Astrocyte (in vitro differentiated cells and primary cell): ENCODE measurements at regions not wholly inside any gene's neighbourhood (a gene's known extent, or its start where the extent isn't known, plus 50 kb on each side); places are given as distances from the start of the nearest gene placed in this dataset.

Experiments used
- DNase-seq: peaks from one replicate; pipeline ENCODE4 v3.0.0-alpha.2; 2010; ENCODE audit warnings: low read depth
- FAIRE-seq: peaks from 2 replicates; lab custom pipeline; 2011; peaks lifted over from hg19 to GRCh38; lab: Jason Lieb, UNC
- H2AFZ ChIP-seq: 2 replicates; pipeline ENCODE4 v1.6.0; 2012; ENCODE audit warnings: low read depth, low read length, inconsistent platforms
- H3K27ac ChIP-seq: 2 replicates; pipeline ENCODE4 v1.5.1; 2011; ENCODE audit warnings: low read depth, low read length, inconsistent platforms
- H3K27me3 ChIP-seq: 2 replicates; pipeline ENCODE4 v1.6.0; 2011; ENCODE audit warnings: low read length, inconsistent platforms; ENCODE audit not compliant: insufficient read depth
- H3K36me3 ChIP-seq: 2 replicates; pipeline ENCODE4 v1.5.1; 2011; ENCODE audit warnings: low read length, inconsistent platforms; ENCODE audit not compliant: insufficient read depth
- H3K4me1 ChIP-seq: 2 replicates; pipeline ENCODE4 v1.5.1; 2011; ENCODE audit warnings: low read length, inconsistent platforms; ENCODE audit not compliant: insufficient read depth
- H3K4me2 ChIP-seq: 2 replicates; pipeline ENCODE4 v1.6.0; 2012; ENCODE audit warnings: low read length, inconsistent platforms
- H3K4me3 ChIP-seq: 2 replicates; pipeline ENCODE4 v1.5.1; 2011; ENCODE audit warnings: low read depth, mild to moderate bottlenecking, low read length, inconsistent platforms; ENCODE audit not compliant: insufficient read depth
- H3K79me2 ChIP-seq: 2 replicates; pipeline ENCODE4 v1.6.0; 2012; ENCODE audit warnings: mild to moderate bottlenecking, low read length, inconsistent platforms; ENCODE audit not compliant: insufficient read depth
- H3K9ac ChIP-seq: 2 replicates; pipeline ENCODE4 v1.6.0; 2012; ENCODE audit warnings: mild to moderate bottlenecking, low read length, inconsistent platforms
- H3K9me3 ChIP-seq: 2 replicates; pipeline ENCODE4 v1.5.1; 2012; ENCODE audit warnings: low read depth, mild to moderate bottlenecking, low read length, inconsistent platforms; ENCODE audit not compliant: insufficient read depth
- H4K20me1 ChIP-seq: 2 replicates; pipeline ENCODE4 v1.6.0; 2012; ENCODE audit warnings: low read length, inconsistent platforms; ENCODE audit not compliant: insufficient read depth
- H3K27ac Mint-ChIP-seq: one replicate; pipeline ENCODE4 v1.8.0; 2021; ENCODE audit warnings: mild to moderate bottlenecking, mixed read lengths; ENCODE audit not compliant: unreplicated experiment
- H3K27me3 Mint-ChIP-seq: one replicate; pipeline ENCODE4 v1.8.0; 2021; ENCODE audit warnings: low read depth, mixed read lengths; ENCODE audit not compliant: unreplicated experiment
- H3K36me3 Mint-ChIP-seq: one replicate; pipeline ENCODE4 v1.8.0; 2021; ENCODE audit warnings: low read depth, mixed read lengths; ENCODE audit not compliant: unreplicated experiment
- H3K4me1 Mint-ChIP-seq: one replicate; pipeline ENCODE4 v1.8.0; 2021; ENCODE audit warnings: low read depth, mixed read lengths; ENCODE audit not compliant: unreplicated experiment
- H3K4me3 Mint-ChIP-seq: one replicate; pipeline ENCODE4 v1.8.0; 2021; ENCODE audit warnings: mild to moderate bottlenecking, moderate library complexity, mixed read lengths; ENCODE audit not compliant: unreplicated experiment
- H3K9me3 Mint-ChIP-seq: one replicate; pipeline ENCODE4 v1.8.0; 2021; ENCODE audit warnings: mild to moderate bottlenecking, mixed read lengths; ENCODE audit not compliant: unreplicated experiment
- CTCF ChIP-seq: IDR thresholded peaks from 2 replicates; pipeline ENCODE4 v1.5.1; 2011; ENCODE audit warnings: low read depth, mild to moderate bottlenecking, inconsistent platforms, low read length, moderate library complexity; ENCODE audit not compliant: insufficient read depth
- EZH2 ChIP-seq: IDR thresholded peaks from 2 replicates; pipeline ENCODE4 v1.6.1; 2012; ENCODE audit warnings: mild to moderate bottlenecking, low read length, inconsistent platforms; ENCODE audit not compliant: insufficient read depth

- Histone ChIP-seq H3K9ac (no peak overlapping the region), H3K27me3 (no peaks in the 10 kb centered on the region), H2AFZ (no peak overlapping the region), H3K4me3 (no peak overlapping the region), H3K4me1 (no peaks in the 10 kb centered on the region), H3K36me3 (no peaks in the 10 kb centered on the region), H4K20me1 (no peaks in the 10 kb centered on the region), H3K4me2 (no peak overlapping the region), H3K27ac (no peak overlapping the region), H3K79me2 (no peaks in the 10 kb centered on the region), H3K9me3 (peaks cover 12% of the 10 kb centered on the region)
- no peaks in the 10 kb centered on the region for H3K36me3 Mint-ChIP-seq
- no peak for FAIRE-seq
- DNase-seq, result no peak
- H3K4me3 Mint-ChIP-seq, result no peak overlapping the region
- H3K9me3 Mint-ChIP-seq, result peaks cover 17% of the 10 kb centered on the region
- no peaks in the 10 kb centered on the region for H3K4me1 Mint-ChIP-seq
- H3K27me3 Mint-ChIP-seq, result no peaks in the 10 kb centered on the region
- H3K27ac Mint-ChIP-seq, result no peak overlapping the region
- TF ChIP-seq CTCF, result no peak
- TF ChIP-seq EZH2, result no peak
These were observed 305.0 kb upstream of the TNC start for GRCh38 chr9:115422932-115423440.

- no peaks in the 10 kb centered on the region for H4K20me1 ChIP-seq
- H3K27ac ChIP-seq, result no peak overlapping the region
- H3K27ac Mint-ChIP-seq, result no peak overlapping the region
- H2AFZ ChIP-seq, result no peak overlapping the region
- no peaks in the 10 kb centered on the region for H3K27me3 Mint-ChIP-seq
- H3K36me3 ChIP-seq, result no peaks in the 10 kb centered on the region
- H3K4me1 ChIP-seq, result no peaks in the 10 kb centered on the region
- H3K79me2 ChIP-seq, result no peaks in the 10 kb centered on the region
- no peak overlapping the region for H3K9ac ChIP-seq
- H3K4me2 ChIP-seq, result no peak overlapping the region
- TF ChIP-seq CTCF (no peak), EZH2 (no peak)
- H3K4me1 Mint-ChIP-seq, result no peaks in the 10 kb centered on the region
- no peak for DNase-seq
- FAIRE-seq, result no peak
- no peak overlapping the region for H3K4me3 Mint-ChIP-seq
- H3K9me3 Mint-ChIP-seq, result peaks cover 17% of the 10 kb centered on the region
- H3K27me3 ChIP-seq, result no peaks in the 10 kb centered on the region
- no peak overlapping the region for H3K4me3 ChIP-seq
- H3K9me3 ChIP-seq, result peaks cover 12% of the 10 kb centered on the region
- H3K36me3 Mint-ChIP-seq, result no peaks in the 10 kb centered on the region
These were observed 305.7 kb upstream of the TNC start for GRCh38 chr9:115423646-115424045.

- H4K20me1 ChIP-seq, result no peaks in the 10 kb centered on the region
- no peaks in the 10 kb centered on the region for H3K4me1 Mint-ChIP-seq
- H3K36me3 Mint-ChIP-seq, result no peaks in the 10 kb centered on the region
- DNase-seq (no peak), FAIRE-seq (no peak)
- no peaks in the 10 kb centered on the region for H3K27me3 Mint-ChIP-seq
- peaks cover 8% of the 10 kb centered on the region for H3K9me3 ChIP-seq
- no peaks in the 10 kb centered on the region for H3K36me3 ChIP-seq
- H3K9me3 Mint-ChIP-seq, result peaks cover 11% of the 10 kb centered on the region
- H2AFZ ChIP-seq, result no peak overlapping the region
- no peaks in the 10 kb centered on the region for H3K27me3 ChIP-seq
- H3K4me2 ChIP-seq, result no peak overlapping the region
- H3K27ac Mint-ChIP-seq, result no peak overlapping the region
- H3K79me2 ChIP-seq, result no peaks in the 10 kb centered on the region
- no peak overlapping the region for H3K9ac ChIP-seq
- TF ChIP-seq EZH2, result no peak
- no peak overlapping the region for H3K4me3 ChIP-seq
- H3K27ac ChIP-seq, result no peak overlapping the region
- no peak overlapping the region for H3K4me3 Mint-ChIP-seq
- H3K4me1 ChIP-seq, result no peaks in the 10 kb centered on the region
These were observed 307.6 kb upstream of the TNC start for GRCh38 chr9:115425601-115426000.
